ENCODE measurements at regions not wholly inside any gene's neighbourhood (a gene's known extent, or its start where the extent isn't known, plus 50 kb on each side); places are given as distances from the start of the nearest gene placed in this dataset.

- no peaks in the 10 kb centered on the region for H3K4me1 ChIP-seq (ENCODE audit: insufficient read depth, low read length)
Measured at GRCh38 chr18:61729322-61729721, 163.5 kb downstream of the RNF152 start.

More at GRCh38 chr18:61729322-61729721, 163.5 kb downstream of the RNF152 start:
- H3K27me3 ChIP-seq (ENCODE audit: insufficient read depth, low read length), result no peaks in the 10 kb centered on the region
- H2AFZ ChIP-seq (ENCODE audit: low read length), result no peak overlapping the region
- no peak overlapping the region for H3K27ac ChIP-seq (ENCODE audit: insufficient read length, low read depth, low read length)
- H3T11ph ChIP-seq (ENCODE audit: low read length), result no peak overlapping the region
- H3K4me1 Mint-ChIP-seq, result no peaks in the 10 kb centered on the region
- no peak for DNase-seq
- H2BK5ac ChIP-seq (ENCODE audit: insufficient read length, low read length), result no peak overlapping the region
- H4K5ac ChIP-seq (ENCODE audit: insufficient read length, low read depth, low read length), result no peak overlapping the region
- no peak overlapping the region for H3K4me2 ChIP-seq (ENCODE audit: insufficient read depth, insufficient read length, low read length)
- H3K18ac ChIP-seq (ENCODE audit: insufficient read length, low read depth, low read length), result no peak overlapping the region
- no peak overlapping the region for H2BK20ac ChIP-seq (ENCODE audit: low read depth, low read length, poor library complexity, severe bottlenecking)
- no peak overlapping the region for H4K8ac ChIP-seq (replicated peaks; ENCODE audit: insufficient read length, low read depth, low read length)
- H3K9me3 ChIP-seq (ENCODE audit: control insufficient read depth, low read depth, low read length), result no peaks in the 10 kb centered on the region
- no peak overlapping the region for H4K91ac ChIP-seq (ENCODE audit: insufficient read length, low read depth, low read length)
- no peak overlapping the region for H2BK120ac ChIP-seq (ENCODE audit: low read depth, low read length, poor library complexity, severe bottlenecking)
- no peak overlapping the region for H3K9ac ChIP-seq (ENCODE audit: extremely low read depth, insufficient read length, low read length)
- H3K14ac ChIP-seq (ENCODE audit: insufficient read depth, low read length), result no peak overlapping the region
- no peaks in the 10 kb centered on the region for H4K20me1 ChIP-seq (ENCODE audit: control insufficient read depth, insufficient read depth, insufficient read length)
- H2BK12ac ChIP-seq (ENCODE audit: insufficient read length, low read depth, low read length), result no peak overlapping the region
- H3K27me3 Mint-ChIP-seq (ENCODE audit: low read depth), result no peaks in the 10 kb centered on the region; the same call in 1 of the 2 replicates
- H2AK5ac ChIP-seq (ENCODE audit: insufficient read length, low read length), result no peak overlapping the region
- H3K56ac ChIP-seq (ENCODE audit: insufficient read length, low read depth, low read length), result no peak overlapping the region
- TF ChIP-seq, protein P1, sequence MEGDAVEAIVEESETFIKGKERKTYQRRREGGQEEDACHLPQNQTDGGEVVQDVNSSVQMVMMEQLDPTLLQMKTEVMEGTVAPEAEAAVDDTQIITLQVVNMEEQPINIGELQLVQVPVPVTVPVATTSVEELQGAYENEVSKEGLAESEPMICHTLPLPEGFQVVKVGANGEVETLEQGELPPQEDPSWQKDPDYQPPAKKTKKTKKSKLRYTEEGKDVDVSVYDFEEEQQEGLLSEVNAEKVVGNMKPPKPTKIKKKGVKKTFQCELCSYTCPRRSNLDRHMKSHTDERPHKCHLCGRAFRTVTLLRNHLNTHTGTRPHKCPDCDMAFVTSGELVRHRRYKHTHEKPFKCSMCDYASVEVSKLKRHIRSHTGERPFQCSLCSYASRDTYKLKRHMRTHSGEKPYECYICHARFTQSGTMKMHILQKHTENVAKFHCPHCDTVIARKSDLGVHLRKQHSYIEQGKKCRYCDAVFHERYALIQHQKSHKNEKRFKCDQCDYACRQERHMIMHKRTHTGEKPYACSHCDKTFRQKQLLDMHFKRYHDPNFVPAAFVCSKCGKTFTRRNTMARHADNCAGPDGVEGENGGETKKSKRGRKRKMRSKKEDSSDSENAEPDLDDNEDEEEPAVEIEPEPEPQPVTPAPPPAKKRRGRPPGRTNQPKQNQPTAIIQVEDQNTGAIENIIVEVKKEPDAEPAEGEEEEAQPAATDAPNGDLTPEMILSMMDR (conservative IDR thresholded peaks at IDR 0.05), result no peak
- peaks cover 12 to 13% of the 10 kb centered on the region in 2 experiments; a peak in 4 of 5 replicates for H3K9me3 Mint-ChIP-seq
- no peak overlapping the region for H3K4me3 Mint-ChIP-seq
- H3K36me3 Mint-ChIP-seq (ENCODE audit: insufficient read depth in 1 of 3, low read depth in 3 of 3), result peaks cover 3 to 15% (median 15%) of the 10 kb centered on the region in 3 experiments; a peak in 6 of 7 replicates
- no peak overlapping the region for H3K4ac ChIP-seq (ENCODE audit: low read depth, low read length)
- H2BK15ac ChIP-seq (ENCODE audit: low read depth, low read length), result no peak overlapping the region
- no peak overlapping the region for H3K23ac ChIP-seq (ENCODE audit: insufficient read length, low read depth, low read length)
- H3K79me2 ChIP-seq (ENCODE audit: insufficient read depth, low read length), result no peaks in the 10 kb centered on the region
- H3K79me1 ChIP-seq (ENCODE audit: insufficient read depth, low read depth, low read length, poor library complexity, severe bottlenecking), result no peaks in the 10 kb centered on the region
- H3K27ac Mint-ChIP-seq, result no peak overlapping the region
- H3K23me2 ChIP-seq (ENCODE audit: insufficient read length, low read depth, low read length, poor library complexity, severe bottlenecking), result no peaks in the 10 kb centered on the region
